ENCODE measurements at regions not wholly inside any gene's neighbourhood (a gene's known extent, or its start where the extent isn't known, plus 50 kb on each side); places are given as distances from the start of the nearest gene placed in this dataset.

- TF ChIP-seq MAFK (IDR thresholded peaks at IDR 0.05; ENCODE audit: low read depth, low read length) = no peak
- no peak for TF ChIP-seq CTCF (conservative IDR thresholded peaks at IDR 0.05; ENCODE audit: low read depth, low read length)
- no peak for TF ChIP-seq MXI1 (IDR thresholded peaks at IDR 0.05; ENCODE audit: borderline replicate concordance, low read depth, low read length)
- TF ChIP-seq ELK1 (IDR thresholded peaks at IDR 0.05; ENCODE audit: borderline replicate concordance, low read depth, low read length) = no peak
- TF ChIP-seq POLR2A (IDR thresholded peaks at IDR 0.05; ENCODE audit: low read depth, low read length) = no peak
- TF ChIP-seq MAZ (IDR thresholded peaks at IDR 0.05; ENCODE audit: borderline replicate concordance, low read depth, low read length) = no peak
Measured at GRCh38 chr5:128693764-128694163, 155.7 kb upstream of the FBN2 start.
